Stomach (tissue), 4 donors: ENCODE measurements at regions not wholly inside any gene's neighbourhood (a gene's known extent, or its start where the extent isn't known, plus 50 kb on each side); places are given as distances from the start of the nearest gene placed in this dataset.

Experiments
- CTCF ChIP-seq, 7 experiments: fragments of 450-650 bp in 4 of 7; fragments of 200-600 bp in 3 of 7; sonication (generic) in 3 of 7; IDR thresholded peaks; one replicate each; pipeline ENCODE4 v1.5.1; 2016 to 2019; ENCODE audit warnings: antibody characterized with exemption in 7 of 7, control low read depth in 2 of 7, mild to moderate bottlenecking in 1 of 7
- EP300 ChIP-seq: sonication (generic); formaldehyde crosslinking; IDR thresholded peaks from one replicate; pipeline ENCODE4 v1.6.1; 2017; ENCODE audit warnings: antibody characterized with exemption
- POLR2A ChIP-seq, 4 donors: fragments of 450-650 bp; IDR thresholded peaks; one replicate each; pipeline ENCODE4 v1.6.1; 2016; ENCODE audit warnings: antibody characterized with exemption in 4 of 4, control low read depth in 2 of 4, mild to moderate bottlenecking in 1 of 4, moderate library complexity in 1 of 4
- POLR2AphosphoS5 ChIP-seq, 3 donors: sonication (generic); formaldehyde crosslinking; IDR thresholded peaks; one replicate each; pipeline ENCODE4 v1.6.1; 2016; ENCODE audit warnings: antibody characterized with exemption in 3 of 3

- no peak for TF ChIP-seq POLR2A (IDR thresholded peaks at IDR 0.05)
- TF ChIP-seq POLR2AphosphoS5 (IDR thresholded peaks at IDR 0.05): no peak
- TF ChIP-seq CTCF (IDR thresholded peaks at IDR 0.05): no peak
- no peak for TF ChIP-seq EP300
Measured at GRCh38 chr15:98402486-98402885, 245.9 kb upstream of the IGF1R start.
